HG02970 (cell line): ENCODE measurements at regions not wholly inside any gene's neighbourhood (a gene's known extent, or its start where the extent isn't known, plus 50 kb on each side); places are given as distances from the start of the nearest gene placed in this dataset.
A peak's percentile ranks its signal among the peaks of the same experiment; 100 is the strongest.

Source experiments
- ATAC-seq: cut with Tn5 transposase; IDR thresholded peaks from one replicate; pipeline ENCODE4 v1.9.1; 2021; ENCODE audit warnings: mild to moderate bottlenecking, moderate library complexity, moderate number of reproducible peaks; ENCODE audit not compliant: unreplicated experiment, low FRiP score

DNA sequence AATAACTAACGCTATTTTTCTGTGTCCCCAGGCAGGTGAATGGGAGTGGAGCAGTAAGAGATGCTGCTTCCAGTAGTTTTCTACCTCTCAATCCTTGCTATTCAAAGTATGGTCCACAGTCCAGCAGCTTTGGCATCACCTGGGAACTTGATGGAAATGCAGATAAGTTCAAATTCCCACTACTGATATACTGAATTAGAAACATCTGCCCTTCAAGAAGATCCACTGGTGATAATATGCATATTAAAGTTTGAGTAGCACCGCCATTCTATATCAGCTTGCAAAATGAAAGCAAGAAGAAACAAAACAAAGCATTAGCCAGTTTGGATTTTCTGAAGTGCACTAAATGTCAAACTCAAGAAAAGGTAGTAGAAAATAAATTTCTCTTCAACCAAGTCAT is 906.2 kb upstream of the PCDH20 start:
- no peak for ATAC-seq

DNA sequence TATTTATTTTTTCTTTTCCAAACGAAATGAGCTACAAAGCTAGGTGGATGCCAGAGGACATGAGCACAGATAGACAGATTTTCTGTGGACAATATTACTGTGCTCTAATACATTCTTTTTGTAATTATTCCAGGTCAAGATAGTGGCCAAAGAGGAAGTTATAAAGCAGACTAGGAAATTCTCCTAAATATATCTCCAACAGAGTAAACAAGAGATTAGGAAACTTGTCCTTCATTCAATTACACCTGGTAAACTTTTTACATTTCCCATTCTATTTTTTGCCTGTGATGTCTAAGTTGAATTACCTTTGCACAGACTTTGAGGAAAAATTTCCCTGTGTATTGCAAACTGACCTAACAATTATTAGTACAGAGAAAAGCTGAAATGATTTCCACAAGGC is 905.5 kb upstream of the PCDH20 start:
- no peak for ATAC-seq

DNA sequence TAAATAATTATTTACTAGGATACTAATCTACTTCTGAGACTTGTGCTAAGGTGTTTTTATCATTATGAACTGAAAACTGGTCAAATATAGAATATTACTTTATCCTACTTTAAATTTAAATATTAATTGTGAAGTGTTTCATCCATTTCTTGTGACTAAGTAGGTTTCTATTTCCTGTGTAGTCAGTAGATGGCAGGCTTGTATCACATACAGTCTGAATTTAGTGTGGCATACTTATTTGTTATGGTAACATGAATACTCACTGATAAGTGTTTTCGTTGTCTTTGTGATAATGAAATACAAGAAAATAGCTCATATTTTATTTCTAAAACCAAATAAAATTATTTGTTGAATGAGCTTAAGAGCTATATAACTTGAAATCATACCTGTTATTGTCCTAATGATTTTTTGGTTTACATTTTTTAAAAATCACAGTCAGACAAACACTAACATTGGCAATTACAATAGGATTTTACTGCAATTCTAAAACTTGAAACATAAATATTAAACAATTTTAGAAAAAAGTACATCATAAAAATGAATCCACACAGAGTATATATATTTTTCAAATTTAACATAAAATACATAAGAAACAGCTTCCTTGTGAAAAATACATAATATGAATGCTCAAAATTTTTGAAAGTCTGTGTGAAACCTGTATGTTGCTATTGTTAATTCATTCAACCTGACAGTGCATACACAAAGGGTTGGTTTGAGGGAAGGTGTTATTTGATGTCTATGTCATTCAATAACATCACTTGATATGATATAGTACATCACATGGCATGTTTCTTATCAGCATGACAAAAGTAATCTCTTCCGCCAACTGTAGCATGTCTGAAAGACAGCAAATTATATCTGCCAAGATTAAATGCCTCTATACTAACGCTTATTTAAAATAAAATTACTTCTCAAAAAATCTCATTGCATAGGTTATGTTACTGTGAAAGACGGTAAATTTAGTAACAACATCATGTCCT is 904.8 kb upstream of the PCDH20 start:
- no peak for ATAC-seq

DNA sequence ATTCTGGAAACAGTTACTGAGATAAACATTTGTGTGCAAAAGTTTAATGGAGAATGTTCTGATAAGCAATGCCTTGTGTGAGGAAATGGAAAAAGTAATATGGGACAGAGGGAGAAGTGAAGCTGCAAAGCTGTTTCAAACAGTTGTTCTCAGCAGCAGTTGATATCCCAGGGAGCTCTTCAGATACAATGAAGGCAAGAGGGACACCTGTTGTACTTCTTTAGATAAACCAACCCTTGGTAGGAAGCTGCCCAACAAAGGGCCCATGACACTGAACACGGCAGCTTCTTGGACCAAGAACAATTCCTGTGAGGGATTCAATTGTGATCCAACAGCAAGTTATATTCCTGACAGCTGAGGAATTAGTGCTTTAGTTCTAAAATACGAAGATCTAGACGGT is 894.3 kb upstream of the PCDH20 start:
- no peak for ATAC-seq

DNA sequence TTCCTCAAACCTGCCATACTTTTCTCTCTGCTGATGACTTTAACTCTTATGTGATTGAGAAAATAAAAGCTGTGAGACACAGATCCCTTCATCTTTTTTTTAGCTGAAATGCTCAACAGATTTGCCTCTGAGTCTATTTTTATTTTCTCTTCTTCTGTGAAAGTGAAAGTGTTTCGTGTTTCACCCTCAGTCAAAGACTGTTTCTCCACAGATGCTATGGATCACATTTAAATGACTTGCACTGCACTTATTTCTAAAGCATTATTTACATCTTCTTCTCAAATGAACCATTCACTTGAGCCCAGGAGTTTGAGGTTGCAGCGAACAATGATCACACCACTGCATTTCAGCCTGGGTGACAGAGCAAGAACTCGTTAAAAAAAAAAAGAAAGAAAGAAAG is 890.1 kb upstream of the PCDH20 start:
- ATAC-seq: peak; percentile 71

DNA sequence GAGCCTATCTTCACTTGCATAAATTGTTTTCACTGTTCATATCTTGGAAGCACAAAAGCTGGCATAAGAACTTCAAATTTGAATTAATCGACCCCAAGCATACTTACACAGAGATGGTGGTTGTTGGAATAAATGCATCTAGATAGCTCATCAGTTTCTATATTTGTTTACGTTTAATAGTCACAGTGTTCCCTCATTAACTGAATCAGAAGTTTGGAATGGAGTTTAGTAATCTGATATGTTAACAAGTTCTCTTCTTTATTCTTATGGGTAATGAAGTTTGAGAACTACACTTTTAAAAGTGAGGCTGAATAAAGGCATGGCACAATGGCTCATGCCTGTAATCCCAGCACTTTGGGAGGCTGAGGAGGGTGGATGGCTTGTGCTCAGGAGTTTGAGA is 886.7 kb upstream of the PCDH20 start:
- ATAC-seq: no peak

DNA sequence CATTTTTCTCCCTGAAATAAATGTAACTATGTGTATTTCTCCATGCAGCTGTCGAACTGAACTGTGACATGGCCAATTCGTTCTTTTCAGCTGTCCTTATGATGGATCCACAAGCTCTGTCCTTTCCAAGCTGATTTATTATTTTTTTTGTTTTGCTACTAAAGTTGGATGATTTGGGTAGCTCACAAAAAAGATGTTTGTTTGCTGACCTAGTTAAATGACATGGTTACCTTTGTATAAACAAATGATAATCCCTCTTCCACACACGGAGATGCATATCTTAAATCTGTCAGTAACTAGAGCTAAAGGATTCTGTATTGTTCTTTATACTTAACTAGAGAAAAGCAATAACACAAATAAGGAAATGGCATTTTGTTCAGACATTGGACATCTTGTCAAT is 884.3 kb upstream of the PCDH20 start:
- no peak for ATAC-seq

DNA sequence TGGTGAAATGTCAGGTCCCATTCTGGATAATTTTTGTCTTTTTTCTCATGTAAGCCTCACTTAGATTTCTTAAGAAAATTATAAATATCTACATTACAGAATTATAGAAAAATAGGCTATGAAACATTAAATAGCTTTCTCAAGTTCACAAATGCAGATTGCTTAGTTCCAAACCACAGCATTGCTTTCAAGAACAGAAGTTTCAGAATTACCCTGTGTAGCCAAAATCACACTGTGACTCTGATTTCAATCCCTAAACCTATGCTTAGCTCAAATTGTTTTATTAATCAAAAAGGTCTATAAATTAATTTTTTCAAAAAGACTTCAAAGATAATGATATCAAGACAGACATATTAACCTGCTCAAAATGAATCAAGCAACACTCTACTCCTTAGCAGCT is 881.2 kb upstream of the PCDH20 start:
- ATAC-seq: no peak

DNA sequence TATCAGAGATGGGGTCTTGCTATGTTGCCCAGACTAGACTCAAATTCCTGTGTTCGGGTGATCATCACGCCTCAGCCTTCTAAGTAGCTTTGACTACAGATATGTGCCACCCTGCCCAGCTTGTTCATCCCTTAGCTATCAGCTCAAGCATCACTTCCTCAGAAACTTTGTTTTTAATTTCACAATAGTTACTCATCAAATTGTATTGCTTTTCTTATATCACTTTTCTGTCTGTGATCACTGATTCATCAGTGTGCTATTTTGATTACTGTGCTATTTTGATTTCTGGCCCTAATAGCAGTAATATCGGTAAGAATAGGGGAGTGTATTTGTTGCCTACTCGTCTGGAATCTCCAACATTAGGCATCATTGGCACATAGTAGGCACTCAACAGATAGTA is 878.6 kb upstream of the PCDH20 start:
- no peak for ATAC-seq

DNA sequence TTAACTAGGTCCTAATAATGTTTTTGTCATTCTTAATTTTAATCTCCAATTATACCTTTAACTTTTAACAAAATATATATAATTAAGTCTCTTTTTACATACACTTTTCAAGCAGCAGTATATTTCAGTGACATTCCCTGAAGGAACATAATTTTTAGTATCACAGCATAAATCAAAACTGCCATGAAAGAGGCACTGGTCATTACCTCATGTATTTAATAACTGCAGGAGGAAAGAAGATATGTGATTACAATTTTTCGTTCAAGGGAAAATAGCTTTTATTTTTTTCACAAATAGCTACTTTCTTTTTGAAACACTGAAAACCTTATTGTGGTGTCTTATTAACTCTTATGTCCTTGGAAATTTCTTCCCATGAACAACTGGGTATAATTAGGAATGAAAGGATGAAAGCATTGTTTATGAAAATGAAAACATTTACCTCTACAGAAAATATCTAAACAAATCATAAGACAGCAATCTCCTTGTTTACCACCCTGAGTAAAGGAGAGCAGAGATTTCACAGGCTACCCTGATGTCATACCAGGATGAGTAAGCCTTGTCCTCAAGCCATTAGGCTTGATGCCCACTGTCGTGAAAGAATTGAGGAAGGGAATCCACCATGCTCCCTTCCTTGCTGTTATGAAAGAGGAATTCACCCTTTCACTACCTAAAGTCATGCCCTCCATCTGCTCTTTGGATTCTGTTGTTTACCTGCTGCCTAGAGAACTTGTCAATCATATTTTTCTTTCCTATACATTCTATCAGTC is 877.2 kb upstream of the PCDH20 start:
- no peak for ATAC-seq

DNA sequence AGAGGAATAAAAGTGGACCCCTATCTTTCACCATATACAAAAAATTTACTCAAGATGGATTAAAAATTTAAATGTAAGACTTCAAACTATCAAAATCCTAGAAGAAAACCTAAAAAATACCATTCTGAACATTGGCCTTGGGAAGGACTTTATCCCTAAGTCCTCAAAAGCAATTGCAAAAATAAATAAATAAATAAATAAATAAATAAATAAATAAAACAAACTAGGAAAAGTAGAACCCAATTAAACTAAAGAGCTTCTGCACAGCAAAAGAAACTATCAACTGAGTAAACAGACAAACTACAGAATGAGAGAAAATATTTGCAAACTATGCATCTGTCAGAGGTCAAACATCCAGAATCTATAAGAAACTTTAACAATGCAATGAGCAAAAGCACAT is 874.9 kb upstream of the PCDH20 start:
- no peak for ATAC-seq

DNA sequence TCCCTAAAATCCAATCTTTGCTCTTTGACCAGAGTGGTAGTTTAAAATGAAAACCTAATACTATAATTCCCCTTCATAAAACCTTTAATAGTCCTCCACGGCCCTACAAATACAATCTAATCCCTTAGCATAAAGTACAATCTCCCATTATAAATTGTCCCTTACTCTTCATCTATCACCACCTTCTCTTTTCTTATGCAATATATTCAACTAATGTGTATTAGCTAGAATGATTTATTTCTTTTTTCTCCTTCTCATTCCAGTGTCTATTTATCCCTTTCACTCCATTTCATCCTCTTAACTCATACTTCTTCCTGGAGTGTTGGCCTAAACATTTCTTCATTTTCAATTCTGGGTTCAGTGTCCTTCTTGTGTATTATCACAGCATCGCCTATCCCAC is 872.1 kb upstream of the PCDH20 start:
- ATAC-seq: no peak

DNA sequence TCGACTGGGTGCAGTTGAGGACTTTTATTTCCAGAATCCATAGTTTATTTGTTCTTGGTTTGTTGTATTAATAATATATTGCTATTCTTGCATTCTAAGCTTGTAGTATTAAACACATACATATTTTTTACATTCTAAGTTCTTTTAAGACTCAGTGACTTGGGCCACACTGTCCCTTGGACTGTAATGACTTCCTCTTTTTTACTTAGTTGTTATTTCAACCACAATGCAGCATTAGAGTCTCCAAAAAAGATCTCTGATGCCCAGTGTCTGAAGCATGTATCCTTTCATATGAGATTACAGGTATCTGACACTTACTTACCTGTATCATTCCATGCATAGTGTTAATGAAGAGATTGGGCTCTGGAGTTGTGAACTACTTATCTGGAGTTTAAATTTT is 864.9 kb upstream of the PCDH20 start:
- ATAC-seq: no peak

DNA sequence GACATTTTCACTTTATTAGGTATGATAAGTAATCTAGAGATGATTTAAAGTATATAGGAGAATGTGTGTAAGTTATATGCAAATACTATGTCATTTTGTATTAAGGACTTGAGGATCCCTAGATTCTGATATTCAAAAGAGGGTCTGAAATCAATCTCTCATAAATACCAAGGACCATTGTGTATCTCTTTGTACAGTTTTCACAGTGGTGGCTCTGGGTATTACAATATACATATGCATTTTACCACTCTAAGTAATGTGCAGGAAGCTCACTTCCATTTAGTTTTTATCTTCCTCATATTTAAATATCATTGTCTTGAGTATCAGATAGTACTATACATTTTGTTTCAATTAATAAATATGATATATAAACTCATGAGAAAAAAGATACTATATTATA is 862.6 kb upstream of the PCDH20 start:
- ATAC-seq: no peak

DNA sequence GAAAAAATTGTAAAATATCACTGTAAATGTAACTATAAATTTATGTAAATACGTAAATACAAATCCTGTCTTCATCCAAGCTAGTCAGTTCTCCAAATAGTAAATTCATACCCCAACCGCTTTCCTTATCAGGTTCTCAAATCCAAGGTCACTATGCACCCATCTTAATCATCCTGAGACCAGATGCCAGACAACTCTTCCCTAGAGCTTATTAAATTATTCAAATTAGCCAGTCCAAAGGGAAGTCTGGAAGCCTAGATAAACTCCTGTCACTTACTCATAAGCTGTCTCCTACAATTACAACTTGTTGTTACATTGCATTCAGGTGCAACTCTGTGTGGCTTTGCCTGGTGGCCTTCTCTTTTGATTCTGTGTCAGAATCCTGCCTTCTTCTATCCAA is 836.1 kb upstream of the PCDH20 start:
- ATAC-seq: no peak

DNA sequence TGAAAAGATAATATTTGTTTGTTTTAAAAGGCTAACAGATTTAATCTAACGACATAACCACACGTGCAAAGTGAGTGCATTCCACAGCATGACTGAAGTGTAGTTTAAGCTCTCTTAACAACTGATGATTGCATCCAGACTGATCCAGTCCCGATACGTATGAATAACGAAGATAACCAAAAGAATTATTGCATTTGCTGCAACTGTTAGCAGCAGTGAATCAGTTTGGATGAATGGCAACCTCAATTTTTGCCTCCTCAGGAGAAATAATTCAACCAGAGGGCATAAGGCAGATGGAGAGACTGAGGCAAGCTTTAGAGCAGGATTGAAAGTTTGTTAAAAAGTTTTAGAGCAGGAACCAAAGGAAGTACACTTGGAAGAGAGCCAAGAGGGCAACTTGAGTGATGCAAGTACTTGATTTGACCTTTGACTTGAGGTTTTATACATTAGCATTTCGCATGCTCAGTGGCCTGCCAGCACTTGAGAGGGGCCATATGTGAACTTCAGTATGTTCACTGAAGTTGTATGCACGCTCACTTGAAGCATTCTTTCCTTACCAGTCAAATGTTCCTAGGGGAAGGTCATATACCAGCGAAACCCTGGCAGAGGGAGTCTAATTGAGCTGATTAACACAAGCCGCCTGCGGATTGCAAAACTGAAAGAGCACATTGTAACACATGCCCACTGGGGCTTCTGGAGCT is 835.0 kb upstream of the PCDH20 start:
- no peak for ATAC-seq

DNA sequence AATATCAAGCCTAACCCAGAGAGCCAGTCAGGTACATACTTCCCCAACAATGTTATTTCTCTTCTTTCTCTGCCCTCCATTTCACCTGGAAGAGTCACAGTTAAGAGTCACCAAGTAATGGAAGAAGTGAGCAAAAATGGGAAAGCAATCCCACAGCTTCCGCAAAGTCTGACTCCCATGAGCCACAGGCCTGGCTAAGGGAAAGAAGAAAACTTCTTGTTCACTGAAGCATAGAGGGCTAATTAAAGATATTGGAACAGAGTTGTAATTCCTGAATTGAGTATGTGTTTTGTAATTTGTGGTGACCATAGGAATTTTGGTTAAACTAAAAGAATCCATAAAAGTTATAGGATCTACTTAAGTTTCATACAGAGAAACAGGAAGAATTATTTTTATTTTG is 830.9 kb upstream of the PCDH20 start:
- ATAC-seq: no peak

DNA sequence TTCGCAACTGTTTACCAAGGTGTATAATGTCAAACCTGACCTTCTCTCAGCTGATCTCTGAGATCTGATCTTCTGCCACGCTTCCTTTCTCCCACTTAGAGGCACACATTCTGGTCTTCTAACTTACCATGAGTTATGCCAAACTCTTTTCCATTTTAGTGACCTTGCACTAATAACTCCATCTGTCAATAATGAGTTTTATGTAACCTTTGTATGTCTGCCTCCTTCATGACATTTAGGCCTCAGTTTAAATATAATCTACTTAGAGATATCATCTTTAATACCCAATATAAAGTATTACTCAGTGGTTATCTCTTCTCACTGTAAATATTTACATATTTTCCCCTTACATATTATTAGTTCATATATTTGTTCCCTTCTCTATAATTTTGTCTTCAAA is 827.5 kb upstream of the PCDH20 start:
- ATAC-seq: no peak

DNA sequence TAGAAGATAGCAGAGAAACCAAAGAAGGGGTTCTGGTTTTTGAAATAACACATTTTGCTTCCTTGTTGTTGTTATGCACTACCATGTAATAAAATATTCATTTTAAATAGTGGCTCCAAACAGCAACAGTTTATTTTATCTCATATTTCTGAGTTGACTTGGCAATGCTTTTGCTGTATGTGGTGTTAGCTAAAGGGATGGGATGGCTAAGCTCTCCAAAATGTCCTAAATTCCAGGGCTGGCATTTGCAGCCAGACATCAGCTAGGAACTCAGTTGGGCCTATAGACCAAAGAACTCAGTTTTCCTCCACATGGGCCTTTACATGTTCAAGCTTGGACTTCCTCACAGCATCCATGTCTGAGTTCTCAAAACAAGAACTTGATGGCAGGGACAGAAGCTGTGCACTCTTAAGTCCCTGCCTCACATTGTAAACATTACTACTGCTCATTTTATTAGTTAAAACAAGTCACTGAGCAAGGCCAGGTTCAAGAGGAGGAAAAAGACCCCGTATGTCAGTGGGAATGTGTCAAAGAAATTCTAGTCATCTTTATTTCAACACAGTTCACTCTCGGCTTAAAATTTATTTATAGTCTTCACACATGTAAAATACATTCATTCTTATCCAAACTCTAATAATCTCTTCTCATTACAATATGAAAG is 819.3 kb upstream of the PCDH20 start:
- ATAC-seq: no peak

DNA sequence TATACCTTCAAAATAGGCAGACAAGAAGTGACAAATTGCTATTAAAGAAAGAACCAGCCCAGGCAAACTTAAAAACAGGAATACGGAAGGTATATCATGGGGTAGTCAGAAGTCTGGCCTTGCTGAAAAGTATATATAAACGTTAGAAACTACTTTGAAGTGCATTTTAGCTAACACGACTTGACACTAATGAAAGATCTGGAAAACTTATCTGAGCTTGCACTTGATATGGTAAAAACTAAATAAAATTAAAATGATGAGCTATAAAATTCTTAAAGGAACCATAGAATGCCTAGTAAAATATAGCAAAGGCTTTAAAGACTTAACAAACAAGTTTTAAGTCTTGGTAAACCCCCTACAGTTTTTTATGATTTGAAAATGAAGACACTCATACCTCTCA is 795.3 kb upstream of the PCDH20 start:
- ATAC-seq: no peak

DNA sequence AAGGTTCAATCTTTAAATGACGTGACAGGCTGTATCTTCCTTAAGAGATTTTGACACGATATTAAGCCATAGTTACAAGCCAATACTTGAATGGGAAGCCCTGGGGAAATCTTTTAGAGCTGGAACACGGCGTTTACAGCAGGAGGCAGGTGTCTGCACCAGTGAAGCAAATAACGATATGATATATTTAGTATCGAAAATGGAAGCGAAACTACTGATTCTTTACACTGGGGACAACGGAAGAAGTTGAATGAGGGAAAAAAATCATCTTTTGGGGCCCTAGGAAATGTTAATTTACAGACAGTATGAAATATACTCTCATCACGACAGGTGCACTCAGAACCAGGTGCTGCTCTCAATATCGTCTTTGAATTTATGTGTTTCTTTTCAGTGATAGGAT is 793.9 kb upstream of the PCDH20 start:
- ATAC-seq: peak; percentile 83
